ENCODE measurements at regions not wholly inside any gene's neighbourhood (a gene's known extent, or its start where the extent isn't known, plus 50 kb on each side); places are given as distances from the start of the nearest gene placed in this dataset. TPM values are rescaled to one million over a fixed set of nuclear protein-coding genes. Genes with fewer than 3 reads are reported as not detected.

Small RNAs in the stretch of these regions (small RNA-seq; reads per million reads assigned to genes)
- not detected for gene MIR4770
